Neuronal stem cell (in vitro differentiated cells): ENCODE measurements at regions not wholly inside any gene's neighbourhood (a gene's known extent, or its start where the extent isn't known, plus 50 kb on each side); places are given as distances from the start of the nearest gene placed in this dataset.

Source experiments
- DNase-seq: peaks from one replicate; pipeline ENCODE4 v3.0.0-alpha.2; 2013; ENCODE audit warnings: low spot score
- H2AFZ ChIP-seq: one replicate; pipeline ENCODE4 v1.6.1; 2013; ENCODE audit warnings: mild to moderate bottlenecking, low read length, inconsistent platforms
- H2AK5ac ChIP-seq: 2 replicates; pipeline ENCODE4 v1.6.1; 2013; ENCODE audit warnings: low read depth, mild to moderate bottlenecking, inconsistent platforms, low read length, moderate library complexity, mixed read lengths
- H2BK120ac ChIP-seq: 2 replicates; pipeline ENCODE4 v1.6.1; 2013; ENCODE audit warnings: low read depth, mild to moderate bottlenecking, inconsistent platforms, low read length, moderate library complexity, mixed read lengths
- H2BK12ac ChIP-seq: one replicate; pipeline ENCODE4 v1.6.1; 2013; ENCODE audit warnings: low read length, inconsistent platforms
- H2BK15ac ChIP-seq: 2 replicates; pipeline ENCODE4 v1.6.1; 2013; ENCODE audit warnings: mild to moderate bottlenecking, low read length, inconsistent platforms, mixed read lengths
- H2BK5ac ChIP-seq: one replicate; pipeline ENCODE4 v1.6.1; 2013; ENCODE audit warnings: inconsistent platforms, mild to moderate bottlenecking, low read length, moderate library complexity
- H3K14ac ChIP-seq: one replicate; pipeline ENCODE4 v1.6.1; 2013; ENCODE audit warnings: low read length, inconsistent platforms
- H3K18ac ChIP-seq: 2 replicates; pipeline ENCODE4 v1.6.1; 2013; ENCODE audit warnings: low read length, inconsistent platforms
- H3K23ac ChIP-seq: 2 replicates; pipeline ENCODE4 v1.6.1; 2013; ENCODE audit warnings: low read depth, mild to moderate bottlenecking, mixed read lengths, low read length, inconsistent platforms; ENCODE audit not compliant: poor library complexity
- H3K27ac ChIP-seq: replicated peaks from 3 replicates; pipeline ENCODE4 v1.5.1; 2013; ENCODE audit warnings: low read length, inconsistent platforms
- H3K27me3 ChIP-seq, 3 experiments: 2 replicates each; pipeline ENCODE4 v1.6.1; 2013; ENCODE audit warnings: low read length in 3 of 3, mild to moderate bottlenecking in 2 of 3, inconsistent platforms in 1 of 3, low read depth in 1 of 3, mixed read lengths in 1 of 3, moderate library complexity in 1 of 3; ENCODE audit not compliant: control insufficient read depth in 3 of 3, insufficient read depth in 3 of 3
- H3K36me3 ChIP-seq, 2 donors: replicated peaks in 1 of 2; 2 replicates each; pipeline ENCODE4 v1.6.1; 2013; ENCODE audit warnings: low read length in 2 of 2; ENCODE audit not compliant: control insufficient read depth in 2 of 2, insufficient read depth in 2 of 2
- H3K4ac ChIP-seq: 2 replicates; pipeline ENCODE4 v1.6.1; 2013; ENCODE audit warnings: inconsistent platforms, mild to moderate bottlenecking, low read length, moderate library complexity
- H3K4me1 ChIP-seq, 2 donors: 1 replicate in 1 of 2; 2 replicates in 1 of 2; pipeline ENCODE4 v1.6.1; 2013; ENCODE audit warnings: low read length in 2 of 2, low read depth in 1 of 2; ENCODE audit not compliant: control insufficient read depth in 2 of 2, insufficient read depth in 1 of 2
- H3K4me2 ChIP-seq: one replicate; pipeline ENCODE4 v1.6.1; 2013; ENCODE audit warnings: mild to moderate bottlenecking, low read length, inconsistent platforms; ENCODE audit not compliant: insufficient read depth, poor library complexity, severe bottlenecking
- H3K4me3 ChIP-seq, 2 donors: 2 replicates each; pipeline ENCODE4 v1.5.1; 2013; ENCODE audit warnings: low read length in 2 of 2, mild to moderate bottlenecking in 2 of 2, inconsistent platforms in 1 of 2, moderate library complexity in 1 of 2
- H3K79me1 ChIP-seq: one replicate; pipeline ENCODE4 v1.6.1; 2013; ENCODE audit warnings: low read depth, mild to moderate bottlenecking, inconsistent platforms, low read length, moderate library complexity
- H3K9ac ChIP-seq: one replicate; pipeline ENCODE4 v1.6.1; 2013; ENCODE audit warnings: mild to moderate bottlenecking, low read depth, low read length, inconsistent platforms; ENCODE audit not compliant: poor library complexity
- H3K9me3 ChIP-seq, 2 donors: replicated peaks in 1 of 2; 2 replicates each; pipeline versions ENCODE3 to v1.6.1; 2013; ENCODE audit warnings: low read length in 2 of 2, mild to moderate bottlenecking in 2 of 2, inconsistent platforms in 1 of 2, low read depth in 1 of 2, mixed read lengths in 1 of 2, moderate library complexity in 1 of 2; ENCODE audit not compliant: control insufficient read depth in 2 of 2, insufficient read depth in 1 of 2
- H4K8ac ChIP-seq: one replicate; pipeline ENCODE4 v1.6.1; 2013; ENCODE audit warnings: low read depth, mild to moderate bottlenecking, inconsistent platforms, low read length, moderate library complexity
- H4K91ac ChIP-seq: one replicate; pipeline ENCODE4 v1.6.1; 2013; ENCODE audit warnings: low read length, low read depth, mild to moderate bottlenecking, inconsistent platforms; ENCODE audit not compliant: poor library complexity
- WGBS, 2 donors: extraction: QIAGEN DNeasy Blood & Tissue Kit; methylation state at CpG; one replicate each; pipeline ENCODE4 v1.1.7; 2013; ENCODE audit warnings: missing lambda C conversion rate in 2 of 2, mixed read lengths in 1 of 2; ENCODE audit not compliant: insufficient read length in 2 of 2, insufficient replicate concordance in 1 of 2; ENCODE audit errors: extremely low coverage in 2 of 2; 5-methylcytosine and 5-hydroxymethylcytosine counted together

- Histone ChIP-seq H4K8ac (no peak overlapping the region), H3K4ac (no peak overlapping the region), H2BK12ac (no peak overlapping the region), H3K9me3 (peaks cover 0 to 7% of the 10 kb centered on the region in 2 donors), H2AFZ (no peak overlapping the region), H3K4me2 (no peak overlapping the region), H2BK15ac (no peak overlapping the region), H2AK5ac (no peak overlapping the region), H3K36me3 (no peaks in the 10 kb centered on the region), H3K14ac (no peak overlapping the region), H2BK5ac (no peak overlapping the region), H3K23ac (peak overlapping the region; percentile 5), H2BK120ac (peak overlapping the region; percentile 40), H3K4me3 (no peak overlapping the region), H3K27ac (no peak overlapping the region), H3K18ac (no peak overlapping the region), H3K9ac (peak overlapping the region; percentile 38), H3K4me1 (peaks cover 0 to 2% of the 10 kb centered on the region in 2 donors), H3K27me3 (peaks cover 0 to 4% (median 0%) of the 10 kb centered on the region in 3 experiments), H3K79me1 (no peaks in the 10 kb centered on the region), H4K91ac (no peak overlapping the region)
- no peak for DNase-seq
- no CpG with 5 or more reads among the region's 14 CpGs for WGBS, 2 donors
These were observed 148.6 kb upstream of the PPP1R26 start for GRCh38 chr9:135330685-135331590.

DNA sequence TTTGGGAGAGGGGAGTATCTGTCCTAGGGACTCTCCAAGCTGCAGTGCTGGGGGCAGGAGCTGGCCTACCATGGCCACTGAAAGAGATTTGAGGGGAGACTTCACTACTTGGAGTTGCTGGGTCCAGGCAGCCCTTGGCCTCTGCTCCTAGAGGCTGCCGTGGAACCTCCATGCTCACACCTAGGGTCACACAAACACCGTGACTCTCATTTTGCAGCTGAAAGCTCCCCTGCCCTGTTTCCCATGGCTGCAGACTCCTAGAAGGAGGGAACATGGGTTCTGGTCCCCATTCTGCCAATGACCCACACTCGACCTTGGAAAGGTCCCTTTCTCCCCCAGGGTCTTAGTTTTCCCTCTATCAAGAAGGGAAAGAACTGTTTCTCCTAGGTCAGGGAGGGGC lies 147.1 kb upstream of the PPP1R26 start:
- no peak overlapping the region for H3K9ac ChIP-seq
- no peak overlapping the region for H3K23ac ChIP-seq
- no peak overlapping the region for H3K4ac ChIP-seq
- WGBS, 2 donors = no CpG with 5 or more reads among the region's 3 CpGs
- H3K4me1 ChIP-seq = peaks cover 0 to 2% of the 10 kb centered on the region in 2 donors
- no peak overlapping the region for H4K91ac ChIP-seq
- H3K36me3 ChIP-seq = no peaks in the 10 kb centered on the region
- H2BK5ac ChIP-seq = no peak overlapping the region
- no peak overlapping the region for H3K27ac ChIP-seq
- H2BK12ac ChIP-seq = no peak overlapping the region
- H2BK120ac ChIP-seq = no peak overlapping the region
- H4K8ac ChIP-seq = no peak overlapping the region
- H3K9me3 ChIP-seq = peaks cover 0 to 4% of the 10 kb centered on the region in 2 donors
- H2BK15ac ChIP-seq = no peak overlapping the region
- no peaks in the 10 kb centered on the region for H3K79me1 ChIP-seq
- peaks cover 0 to 8% (median 3%) of the 10 kb centered on the region in 3 experiments for H3K27me3 ChIP-seq
- H3K18ac ChIP-seq = no peak overlapping the region
- DNase-seq = no peak
- H3K4me3 ChIP-seq = no peak overlapping the region
- H3K14ac ChIP-seq = no peak overlapping the region
- H3K4me2 ChIP-seq = no peak overlapping the region
- H2AK5ac ChIP-seq = no peak overlapping the region
- H2AFZ ChIP-seq = no peak overlapping the region

DNA sequence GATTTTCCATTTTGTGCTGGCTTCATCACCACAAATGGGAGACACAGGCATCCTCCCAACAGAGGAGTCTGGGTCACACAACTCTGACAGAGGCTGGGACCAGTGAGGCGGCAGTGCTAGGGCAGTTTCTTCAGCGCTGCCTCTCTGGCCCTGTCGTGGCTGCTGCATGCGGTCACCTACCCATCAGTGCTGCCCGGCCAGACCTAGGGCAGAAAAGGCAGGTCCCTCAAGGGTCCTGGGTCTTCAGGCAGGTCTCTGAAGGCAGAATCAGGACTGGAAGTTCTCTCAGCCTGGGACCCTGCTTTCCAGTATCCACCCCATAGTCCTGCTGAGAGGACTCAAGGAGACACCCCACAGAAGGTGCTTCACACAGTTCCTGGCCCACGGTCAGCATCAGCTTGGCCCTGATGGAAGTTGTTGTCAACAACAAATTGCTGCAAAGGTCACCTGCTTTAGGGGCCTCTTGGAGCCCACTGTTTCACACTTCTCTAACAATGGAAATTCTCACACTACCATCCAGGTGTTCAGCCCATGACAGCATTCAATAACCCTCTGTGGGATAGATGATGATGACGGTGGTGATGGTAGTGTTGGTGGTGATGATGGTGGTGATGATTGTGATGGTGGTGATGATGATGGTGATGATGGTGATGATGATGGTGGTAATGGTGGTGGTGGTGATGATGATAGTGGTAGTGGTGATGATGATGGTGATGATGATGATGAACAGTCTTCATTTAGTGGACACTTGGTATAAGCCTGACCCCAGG lies 146.4 kb upstream of the PPP1R26 start:
- Histone ChIP-seq H3K27me3 (peaks cover 0 to 8% (median 3%) of the 10 kb centered on the region in 3 experiments), H2BK12ac (no peak overlapping the region), H4K8ac (no peak overlapping the region), H2BK120ac (no peak overlapping the region), H2AK5ac (no peak overlapping the region), H3K9me3 (peaks cover 0 to 2% of the 10 kb centered on the region in 2 donors), H3K14ac (no peak overlapping the region), H3K36me3 (no peaks in the 10 kb centered on the region), H3K4me1 (peaks cover 0 to 2% of the 10 kb centered on the region in 2 donors), H2BK15ac (no peak overlapping the region), H3K23ac (no peak overlapping the region), H3K18ac (no peak overlapping the region), H2AFZ (no peak overlapping the region), H2BK5ac (no peak overlapping the region), H3K4me2 (no peak overlapping the region), H3K4ac (no peak overlapping the region), H3K9ac (no peak overlapping the region), H4K91ac (no peak overlapping the region), H3K27ac (no peak overlapping the region), H3K4me3 (no peak overlapping the region), H3K79me1 (no peaks in the 10 kb centered on the region)
- DNase-seq = no peak
- no CpG with 5 or more reads among the region's 7 CpGs for WGBS, 2 donors

- H2BK120ac ChIP-seq = no peak overlapping the region
- no CpG with 5 or more reads among the region's 9 CpGs for WGBS, 2 donors
- no peak overlapping the region for H3K18ac ChIP-seq
- H4K8ac ChIP-seq = no peak overlapping the region
- no peak overlapping the region for H2AK5ac ChIP-seq
- H3K14ac ChIP-seq = no peak overlapping the region
- no peak overlapping the region for H3K4me2 ChIP-seq
- H2BK5ac ChIP-seq = no peak overlapping the region
- H3K79me1 ChIP-seq = no peaks in the 10 kb centered on the region
- no peak overlapping the region for H3K23ac ChIP-seq
- H3K4me3 ChIP-seq = no peak overlapping the region
- no peak overlapping the region for H3K4ac ChIP-seq
- H3K9ac ChIP-seq = no peak overlapping the region
- no peaks in the 10 kb centered on the region for H3K36me3 ChIP-seq
- no peak overlapping the region for H3K27ac ChIP-seq
- no peak overlapping the region for H2BK12ac ChIP-seq
- H3K9me3 ChIP-seq = peaks cover 0 to 2% of the 10 kb centered on the region in 2 donors
- no peak overlapping the region for H2BK15ac ChIP-seq
- H2AFZ ChIP-seq = no peak overlapping the region
- peaks cover 0 to 9% of the 10 kb centered on the region in 2 donors for H3K4me1 ChIP-seq
- H4K91ac ChIP-seq = no peak overlapping the region
- DNase-seq = no peak
- peaks cover 0 to 22% (median 6%) of the 10 kb centered on the region in 3 experiments for H3K27me3 ChIP-seq
These were observed 144.6 kb upstream of the PPP1R26 start for GRCh38 chr9:135334953-135335460.
